Mesodermal cell (in vitro differentiated cells): ENCODE measurements at regions not wholly inside any gene's neighbourhood (a gene's known extent, or its start where the extent isn't known, plus 50 kb on each side); places are given as distances from the start of the nearest gene placed in this dataset.
"Not testable (repeated sequence)": the region's sequence is repeated elsewhere in the genome, so short reads cannot be mapped to it uniquely, and the experiment has no call there.

Experiments
- H3K27ac ChIP-seq: 2 replicates; pipeline ENCODE4 v1.7.0; 2013; ENCODE audit warnings: mild to moderate bottlenecking, low read depth, low read length, moderate library complexity; ENCODE audit not compliant: severe bottlenecking
- H3K36me3 ChIP-seq: 2 replicates; pipeline ENCODE4 v1.7.1; 2013; ENCODE audit warnings: mild to moderate bottlenecking, low read length, moderate library complexity; ENCODE audit not compliant: control insufficient read depth, insufficient read depth
- H3K4me1 ChIP-seq: one replicate; pipeline ENCODE4 v1.7.1; 2013; ENCODE audit warnings: mild to moderate bottlenecking, low read length; ENCODE audit not compliant: insufficient read depth, control insufficient read depth, poor library complexity, severe bottlenecking
- H3K4me3 ChIP-seq: 2 replicates; pipeline ENCODE4 v1.7.0; 2013; ENCODE audit warnings: low read length, control low read depth, mild to moderate bottlenecking; ENCODE audit not compliant: insufficient read depth, poor library complexity, severe bottlenecking; ENCODE audit errors: extremely low read depth
- H3K9me3 ChIP-seq: 2 replicates; pipeline ENCODE4 v1.7.1; 2013; ENCODE audit warnings: mild to moderate bottlenecking, low read length, moderate library complexity; ENCODE audit not compliant: control insufficient read depth
- WGBS, 2 experiments: methylation state at CpG; one replicate each; pipeline ENCODE4 v1.1.5; 2013; ENCODE audit warnings: missing lambda C conversion rate in 2 of 2; ENCODE audit not compliant: insufficient coverage in 2 of 2; 5-methylcytosine and 5-hydroxymethylcytosine counted together

GRCh38 chr2:117341690-117342089 is 472.8 kb upstream of the DDX18 start:
- no peaks in the 10 kb centered on the region for H3K9me3 ChIP-seq
- H3K36me3 ChIP-seq, result no peaks in the 10 kb centered on the region
- WGBS, 2 experiments, result 63 to 80% methylated on average over 1 to 4 of the region's 5 CpGs
- H3K4me1 ChIP-seq, result no peaks in the 10 kb centered on the region
- no peak overlapping the region for H3K4me3 ChIP-seq
- no peak overlapping the region for H3K27ac ChIP-seq

- no peak overlapping the region for H3K27ac ChIP-seq
- no peaks in the 10 kb centered on the region for H3K36me3 ChIP-seq
Measured at GRCh38 chr2:117342415-117342814, 472.1 kb upstream of the DDX18 start.

DNA sequence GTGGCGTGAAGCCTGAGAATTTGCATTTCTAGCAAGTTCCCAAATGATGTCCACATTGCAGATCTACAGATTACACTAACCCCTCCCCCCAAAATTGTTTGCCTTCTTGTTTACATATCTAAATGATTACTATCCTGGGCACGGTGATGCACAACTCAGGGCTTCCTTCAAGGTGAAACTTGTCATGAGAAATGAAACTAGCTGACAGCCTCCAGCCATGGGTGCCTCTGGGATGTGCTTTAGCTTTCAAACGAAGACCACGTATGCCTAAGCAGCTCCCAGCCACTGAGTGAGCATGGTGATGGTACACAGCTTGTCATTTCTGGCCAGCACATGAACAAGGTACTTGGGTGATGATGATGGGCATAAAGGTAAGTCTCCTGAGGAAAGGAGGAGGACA is 464.8 kb upstream of the DDX18 start:
- Histone ChIP-seq H3K9me3 (no peaks in the 10 kb centered on the region), H3K4me3 (no peak overlapping the region), H3K4me1 (no peaks in the 10 kb centered on the region), H3K27ac (no peak overlapping the region), H3K36me3 (no peaks in the 10 kb centered on the region)
- WGBS, 2 experiments, result 81 to 87% methylated on average over 3 of the region's 4 CpGs

More at GRCh38 chr2:117342415-117342814, 472.1 kb upstream of the DDX18 start:
- Histone ChIP-seq H3K4me1 (no peaks in the 10 kb centered on the region), H3K4me3 (no peak overlapping the region), H3K9me3 (no peaks in the 10 kb centered on the region)

- H3K9me3 ChIP-seq, result no peaks in the 10 kb centered on the region
- 86 to 90% methylated on average over 3 to 4 of the region's 4 CpGs for WGBS, 2 experiments
- no peaks in the 10 kb centered on the region for H3K36me3 ChIP-seq
- no peak overlapping the region for H3K4me3 ChIP-seq
- no peaks in the 10 kb centered on the region for H3K4me1 ChIP-seq
- peak overlapping the region; percentile 64 for H3K27ac ChIP-seq
Measured at GRCh38 chr2:117351396-117351795, 463.1 kb upstream of the DDX18 start.

DNA sequence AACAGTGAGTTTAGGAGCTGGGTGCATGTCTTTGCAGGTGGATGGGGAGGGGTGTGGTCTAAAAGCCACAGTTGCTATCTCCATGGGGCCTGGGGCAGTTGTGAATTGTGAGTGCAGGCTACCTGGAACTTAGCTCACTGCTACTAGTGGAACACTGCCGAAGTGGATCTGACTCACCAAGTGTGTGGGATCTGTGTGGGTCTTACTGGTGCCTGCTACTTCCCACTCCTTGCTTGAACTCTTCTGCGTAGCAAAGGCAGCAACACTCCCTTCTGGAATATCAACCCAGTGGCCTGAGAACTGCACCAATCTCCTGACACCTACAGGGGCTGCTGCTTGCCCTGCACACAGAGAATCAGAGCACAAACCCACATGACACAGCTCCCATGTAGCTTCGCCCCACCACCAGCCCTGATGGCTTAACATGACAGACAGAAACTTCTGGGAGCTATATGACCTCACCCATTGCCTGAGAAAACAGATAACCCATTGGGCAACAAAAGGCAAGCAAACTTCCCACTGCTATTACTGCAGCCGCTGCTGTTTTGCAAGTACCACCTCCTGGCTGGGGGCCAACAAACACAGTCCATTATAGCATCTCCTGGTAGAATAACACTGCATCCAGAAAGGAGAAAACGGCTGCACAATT is 455.1 kb upstream of the DDX18 start:
- Histone ChIP-seq H3K9me3 (no peaks in the 10 kb centered on the region), H3K4me1 (no peaks in the 10 kb centered on the region), H3K27ac (no peak overlapping the region), H3K4me3 (no peak overlapping the region), H3K36me3 (no peaks in the 10 kb centered on the region)
- WGBS, 2 experiments, result 91 to 95% methylated on average over 4 of the region's 5 CpGs

DNA sequence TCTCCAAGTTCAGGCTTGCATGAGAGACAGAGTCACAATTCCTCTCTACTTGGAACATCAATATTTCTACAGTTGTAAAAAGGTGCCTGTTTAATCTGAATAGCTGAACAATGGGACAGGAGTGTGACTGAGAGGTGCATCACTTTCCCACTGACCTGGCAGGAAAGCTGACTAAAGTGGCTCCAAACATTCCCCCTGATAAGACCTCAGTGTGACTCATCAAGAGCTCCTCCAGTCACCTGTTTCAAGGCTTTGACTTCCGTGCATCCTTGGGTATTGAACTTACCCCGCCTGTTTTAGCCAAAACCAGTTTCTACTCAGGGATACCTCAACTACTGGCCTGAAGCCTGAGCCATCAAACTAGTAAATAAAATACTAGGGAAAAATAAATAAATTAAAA is 453.9 kb upstream of the DDX18 start:
- Histone ChIP-seq H3K9me3 (no peaks in the 10 kb centered on the region), H3K36me3 (no peaks in the 10 kb centered on the region), H3K4me3 (no peak overlapping the region), H3K4me1 (no peaks in the 10 kb centered on the region), H3K27ac (no peak overlapping the region)
- WGBS, 2 experiments, result 60% methylated on average over 1 of the region's 2 CpGs; no CpG with 5 or more reads in 1 of the 2 experiments

- H3K4me1 ChIP-seq, result no peaks in the 10 kb centered on the region
- H3K9me3 ChIP-seq, result no peaks in the 10 kb centered on the region
- no peak overlapping the region for H3K27ac ChIP-seq
- H3K36me3 ChIP-seq, result no peaks in the 10 kb centered on the region
- WGBS, 2 experiments, result 86% methylated on average over 1 of the region's 4 CpGs; no CpG with 5 or more reads in 1 of the 2 experiments
- H3K4me3 ChIP-seq, result no peak overlapping the region
Measured at GRCh38 chr2:117378653-117379052, 435.8 kb upstream of the DDX18 start.

- 93 to 95% methylated on average over 4 of the region's 4 CpGs for WGBS, 2 experiments
- H3K27ac ChIP-seq, result no peak overlapping the region
- no peaks in the 10 kb centered on the region for H3K4me1 ChIP-seq
- H3K4me3 ChIP-seq, result no peak overlapping the region
- H3K36me3 ChIP-seq, result no peaks in the 10 kb centered on the region
- no peaks in the 10 kb centered on the region for H3K9me3 ChIP-seq
Measured at GRCh38 chr2:117379928-117380327, 434.6 kb upstream of the DDX18 start.

DNA sequence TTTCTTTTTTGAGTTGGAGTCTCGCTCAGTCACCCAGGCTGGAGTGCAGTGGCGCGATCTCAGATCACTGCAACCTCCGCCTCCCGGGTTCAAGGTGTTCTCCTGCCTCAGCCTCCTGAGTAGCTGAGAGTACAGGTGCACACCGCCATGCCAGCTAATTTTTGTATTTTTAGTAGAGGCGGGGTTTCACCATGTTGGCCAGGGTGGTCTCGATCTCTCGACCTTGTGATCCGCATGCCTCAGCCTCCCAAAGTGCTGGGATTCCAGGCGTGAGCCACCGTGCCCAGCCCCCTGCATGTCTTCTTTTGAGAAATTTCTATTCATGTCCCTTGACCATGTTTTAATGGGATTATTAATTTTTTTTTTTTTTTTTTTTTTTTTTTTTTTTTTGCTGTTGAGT is 430.5 kb upstream of the DDX18 start:
- H3K27ac ChIP-seq, H3K9me3 ChIP-seq, H3K4me1 ChIP-seq, H3K4me3 ChIP-seq, H3K36me3 ChIP-seq: not testable (repeated sequence)
- WGBS, 2 experiments, result 94 to 96% methylated on average over 5 to 11 of the region's 12 CpGs

DNA sequence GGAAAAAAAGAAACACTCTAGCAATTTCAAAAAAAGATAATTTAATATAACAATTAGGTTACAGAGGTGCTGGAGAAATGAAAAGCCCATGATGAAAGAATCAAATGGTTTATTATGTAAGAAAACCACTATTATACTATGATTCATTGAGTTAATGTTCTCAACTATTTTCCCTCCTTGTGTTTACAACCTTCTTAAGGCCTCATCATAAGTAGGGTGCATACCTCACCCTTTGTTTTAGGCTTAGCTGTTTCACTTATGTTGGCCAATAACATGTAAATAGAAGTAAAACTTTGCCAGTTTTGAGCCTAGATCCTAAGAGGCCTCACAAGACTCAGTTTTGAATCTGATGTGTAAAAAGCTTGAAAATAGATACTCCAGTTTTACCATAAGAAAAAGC is 418.3 kb upstream of the DDX18 start:
- H3K9me3 ChIP-seq, result no peaks in the 10 kb centered on the region
- H3K36me3 ChIP-seq, result no peaks in the 10 kb centered on the region
- H3K4me1 ChIP-seq, result no peaks in the 10 kb centered on the region
- H3K4me3 ChIP-seq, result no peak overlapping the region
- H3K27ac ChIP-seq, result no peak overlapping the region

- H3K4me1 ChIP-seq, result no peaks in the 10 kb centered on the region
- H3K27ac ChIP-seq, result no peak overlapping the region
- H3K4me3 ChIP-seq, result no peak overlapping the region
- no peaks in the 10 kb centered on the region for H3K9me3 ChIP-seq
- no peaks in the 10 kb centered on the region for H3K36me3 ChIP-seq
- no CpG with 5 or more reads among the region's 1 CpG for WGBS, 2 experiments
Measured at GRCh38 chr2:117401582-117401981, 412.9 kb upstream of the DDX18 start.
